ENCODE measurements at regions not wholly inside any gene's neighbourhood (a gene's known extent, or its start where the extent isn't known, plus 50 kb on each side); places are given as distances from the start of the nearest gene placed in this dataset.

GRCh38 chr3:120544361-120544760, 51.8 kb upstream of the NDUFB4 start:
- Histone ChIP-seq H3K4me1 (ENCODE audit: control insufficient read depth, insufficient read depth, low read length) (no peaks in the 10 kb centered on the region), H3K4me3 (ENCODE audit: low read length) (no peak overlapping the region), H3K9ac (ENCODE audit: low read length) (no peak overlapping the region), H3K27ac (ENCODE audit: low read depth, low read length) (no peak overlapping the region), H3K27me3 (ENCODE audit: control insufficient read depth, insufficient read depth, low read length) (no peaks in the 10 kb centered on the region), H3K36me3 (ENCODE audit: control insufficient read depth, insufficient read depth, low read length) (no peaks in the 10 kb centered on the region)

GRCh38 chr3:120536642-120537041, 59.5 kb upstream of the NDUFB4 start:
- Histone ChIP-seq H3K4me3 (ENCODE audit: low read length) (no peak overlapping the region), H3K27me3 (ENCODE audit: control insufficient read depth, insufficient read depth, low read length) (no peaks in the 10 kb centered on the region), H3K27ac (ENCODE audit: low read depth, low read length) (no peak overlapping the region), H3K36me3 (ENCODE audit: control insufficient read depth, insufficient read depth, low read length) (no peaks in the 10 kb centered on the region), H3K9ac (ENCODE audit: low read length) (no peak overlapping the region), H3K4me1 (ENCODE audit: control insufficient read depth, insufficient read depth, low read length) (no peaks in the 10 kb centered on the region)

DNA sequence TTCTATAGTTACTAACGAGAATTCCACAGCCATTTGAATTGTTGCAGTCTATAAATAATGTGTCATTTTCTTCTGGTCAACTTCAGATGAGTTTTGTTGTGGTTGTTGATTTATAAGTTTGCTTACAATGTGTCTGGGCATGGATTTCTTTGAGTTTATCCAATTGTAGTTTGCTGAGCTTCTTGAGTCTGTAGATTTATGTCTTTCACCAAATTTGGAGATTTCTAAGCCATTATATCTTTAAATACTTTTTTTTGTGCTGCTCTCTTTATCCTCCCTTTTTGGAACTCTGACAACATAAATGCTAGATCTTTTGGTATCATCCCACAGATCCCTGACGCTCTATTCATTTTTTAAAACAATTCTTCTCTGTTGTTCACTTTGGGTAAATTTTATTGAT, 63.2 kb upstream of the NDUFB4 start:
- Histone ChIP-seq H3K4me1 (ENCODE audit: control insufficient read depth, insufficient read depth, low read length) (no peaks in the 10 kb centered on the region), H3K36me3 (ENCODE audit: control insufficient read depth, insufficient read depth, low read length) (no peaks in the 10 kb centered on the region), H3K4me3 (ENCODE audit: low read length) (no peak overlapping the region), H3K27me3 (ENCODE audit: control insufficient read depth, insufficient read depth, low read length) (no peaks in the 10 kb centered on the region), H3K27ac (ENCODE audit: low read depth, low read length) (no peak overlapping the region), H3K9ac (ENCODE audit: low read length) (no peak overlapping the region)

- H3K4me1 ChIP-seq (ENCODE audit: control insufficient read depth, insufficient read depth, low read length) = no peaks in the 10 kb centered on the region
- no peaks in the 10 kb centered on the region for H3K36me3 ChIP-seq (ENCODE audit: control insufficient read depth, insufficient read depth, low read length)
- no peak overlapping the region for H3K4me3 ChIP-seq (ENCODE audit: low read length)
- H3K27ac ChIP-seq (ENCODE audit: low read depth, low read length) = no peak overlapping the region
- H3K27me3 ChIP-seq (ENCODE audit: control insufficient read depth, insufficient read depth, low read length) = no peaks in the 10 kb centered on the region
- no peak overlapping the region for H3K9ac ChIP-seq (ENCODE audit: low read length)
Measured at GRCh38 chr3:120528163-120528562, 68.0 kb upstream of the NDUFB4 start.

DNA sequence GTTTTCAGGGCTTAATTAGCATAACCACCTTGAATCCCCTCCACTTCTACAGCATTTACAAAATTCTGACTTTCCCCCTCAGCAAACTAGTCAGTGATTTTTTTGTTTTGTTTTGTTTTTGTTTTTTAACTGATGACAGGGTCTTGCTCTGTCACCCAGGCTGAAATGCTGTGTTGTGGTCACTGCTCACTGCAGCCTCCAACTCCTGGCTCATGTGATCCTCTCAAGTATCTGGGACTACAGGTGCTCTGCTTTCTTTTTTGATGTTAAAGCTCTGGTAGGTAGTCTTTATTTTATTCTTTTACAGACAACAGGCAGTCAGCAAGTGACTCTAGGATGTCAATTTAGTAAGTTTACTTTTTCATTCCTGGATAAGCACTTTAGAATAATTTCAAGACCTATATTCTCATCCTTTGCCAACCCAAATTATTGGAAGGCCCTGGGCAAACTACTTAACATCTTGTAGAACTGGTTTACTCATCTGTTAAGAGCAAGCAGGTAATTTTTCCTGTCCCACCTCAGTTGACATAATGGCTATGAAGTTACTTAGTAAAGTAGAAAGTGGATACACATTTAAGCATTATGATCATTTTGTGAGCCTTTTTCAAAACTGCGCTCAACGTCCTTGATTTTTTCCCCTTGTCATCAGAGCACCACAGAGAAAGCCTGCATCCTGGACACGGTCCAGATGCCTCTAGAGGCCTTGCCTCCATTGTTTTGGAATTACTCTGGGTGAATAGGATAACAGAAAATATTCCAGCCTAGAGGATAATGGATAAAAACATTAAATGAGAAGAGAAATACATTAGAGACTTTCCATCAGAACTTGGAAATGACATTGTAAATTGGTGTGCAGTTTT, 69.9 kb upstream of the NDUFB4 start:
- Histone ChIP-seq H3K4me1 (ENCODE audit: control insufficient read depth, insufficient read depth, low read length) (no peaks in the 10 kb centered on the region), H3K27me3 (ENCODE audit: control insufficient read depth, insufficient read depth, low read length) (no peaks in the 10 kb centered on the region), H3K36me3 (ENCODE audit: control insufficient read depth, insufficient read depth, low read length) (no peaks in the 10 kb centered on the region), H3K4me3 (ENCODE audit: low read length) (no peak overlapping the region), H3K27ac (ENCODE audit: low read depth, low read length) (no peak overlapping the region), H3K9ac (ENCODE audit: low read length) (no peak overlapping the region)

GRCh38 chr3:120524171-120524923, 71.8 kb upstream of the NDUFB4 start:
- Histone ChIP-seq H3K4me3 (ENCODE audit: low read length) (no peak overlapping the region), H3K27me3 (ENCODE audit: control insufficient read depth, insufficient read depth, low read length) (no peaks in the 10 kb centered on the region), H3K9ac (ENCODE audit: low read length) (no peak overlapping the region), H3K36me3 (ENCODE audit: control insufficient read depth, insufficient read depth, low read length) (no peaks in the 10 kb centered on the region), H3K4me1 (ENCODE audit: control insufficient read depth, insufficient read depth, low read length) (no peaks in the 10 kb centered on the region), H3K27ac (ENCODE audit: low read depth, low read length) (no peak overlapping the region)

GRCh38 chr3:120516136-120516535, 65.3 kb upstream of the FSTL1 start:
- Histone ChIP-seq H3K27me3 (ENCODE audit: control insufficient read depth, insufficient read depth, low read length) (no peaks in the 10 kb centered on the region), H3K9ac (ENCODE audit: low read length) (no peak overlapping the region), H3K36me3 (ENCODE audit: control insufficient read depth, insufficient read depth, low read length) (no peaks in the 10 kb centered on the region), H3K4me1 (ENCODE audit: control insufficient read depth, insufficient read depth, low read length) (peaks cover 8% of the 10 kb centered on the region), H3K27ac (ENCODE audit: low read depth, low read length) (no peak overlapping the region), H3K4me3 (ENCODE audit: low read length) (no peak overlapping the region)

DNA sequence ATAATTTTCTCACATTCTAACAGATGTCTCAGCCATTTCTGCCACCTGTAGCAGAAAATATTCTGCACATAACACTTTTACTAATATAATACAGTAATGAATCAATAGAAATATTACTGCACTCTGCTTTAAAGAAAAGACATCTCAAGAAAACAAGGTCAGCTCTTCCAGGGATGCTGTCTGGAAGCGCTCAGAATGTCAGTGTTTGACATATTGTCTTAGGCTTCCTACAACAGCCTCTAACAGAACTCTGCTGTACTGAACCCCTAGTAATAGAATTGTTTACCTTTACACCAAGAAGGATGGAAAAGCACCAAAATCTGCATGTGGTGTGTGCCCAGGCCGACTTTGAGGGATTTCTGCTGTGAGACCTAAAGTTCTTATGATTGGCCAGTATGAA, 61.9 kb upstream of the FSTL1 start:
- H3K27ac ChIP-seq (ENCODE audit: low read depth, low read length) = peak overlapping the region; percentile 34
- no peaks in the 10 kb centered on the region for H3K36me3 ChIP-seq (ENCODE audit: control insufficient read depth, insufficient read depth, low read length)
- no peaks in the 10 kb centered on the region for H3K27me3 ChIP-seq (ENCODE audit: control insufficient read depth, insufficient read depth, low read length)
- no peak overlapping the region for H3K4me3 ChIP-seq (ENCODE audit: low read length)
- H3K4me1 ChIP-seq (ENCODE audit: control insufficient read depth, insufficient read depth, low read length) = peaks cover 8% of the 10 kb centered on the region
- H3K9ac ChIP-seq (ENCODE audit: low read length) = no peak overlapping the region

DNA sequence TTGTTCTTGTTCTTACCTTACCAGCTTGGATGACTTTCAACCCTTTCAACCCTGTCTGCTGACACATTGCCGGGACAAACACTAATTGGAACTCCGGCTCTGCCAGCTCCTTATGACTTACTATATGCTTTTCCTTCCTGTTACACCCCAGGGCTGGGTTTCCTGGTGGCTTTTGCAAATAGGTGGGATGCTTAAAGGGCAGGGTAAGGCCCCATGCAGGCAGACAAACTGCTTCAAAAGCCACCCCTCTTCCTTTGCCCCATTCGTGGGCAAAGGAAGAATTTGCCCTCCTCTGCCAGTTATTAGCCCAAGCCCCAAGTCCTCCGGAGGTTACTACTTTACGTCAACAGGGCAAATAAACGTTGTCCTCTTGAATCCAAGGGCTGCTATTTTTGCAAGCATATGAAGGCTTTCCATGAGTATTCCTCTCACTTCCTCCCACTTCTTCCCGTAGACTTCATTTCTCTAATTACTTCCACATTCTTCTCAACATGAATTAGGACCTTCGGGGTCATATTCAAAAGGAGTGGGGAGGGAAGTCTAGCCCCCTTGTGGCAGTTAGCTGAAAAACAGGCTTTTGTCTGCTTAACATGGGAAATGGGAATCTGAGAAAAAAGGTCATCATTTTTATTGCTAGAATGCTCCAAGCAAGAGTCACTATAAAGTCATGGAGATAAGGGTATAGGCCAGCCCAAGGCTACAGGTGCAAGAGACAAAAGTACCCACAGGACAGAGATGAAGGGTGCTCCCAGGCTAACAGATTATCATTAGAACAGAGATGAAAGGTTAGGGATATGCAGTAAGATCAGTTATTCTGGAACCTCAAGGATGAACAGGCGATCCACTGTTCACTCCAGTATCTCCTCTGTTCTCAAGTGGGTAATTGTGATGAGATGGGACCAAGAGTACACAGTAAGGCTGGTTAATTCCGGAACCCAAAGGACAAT, 56.3 kb upstream of the FSTL1 start:
- Histone ChIP-seq H3K9ac (ENCODE audit: low read length) (no peak overlapping the region), H3K27ac (ENCODE audit: low read depth, low read length) (no peak overlapping the region), H3K27me3 (ENCODE audit: control insufficient read depth, insufficient read depth, low read length) (no peaks in the 10 kb centered on the region), H3K36me3 (ENCODE audit: control insufficient read depth, insufficient read depth, low read length) (no peaks in the 10 kb centered on the region), H3K4me3 (ENCODE audit: low read length) (peak overlapping the region; percentile 15), H3K4me1 (ENCODE audit: control insufficient read depth, insufficient read depth, low read length) (peaks cover 10% of the 10 kb centered on the region)

GRCh38 chr3:120506076-120506827, 55.5 kb upstream of the FSTL1 start:
- H3K4me3 ChIP-seq (ENCODE audit: low read length) = no peak overlapping the region
- no peaks in the 10 kb centered on the region for H3K36me3 ChIP-seq (ENCODE audit: control insufficient read depth, insufficient read depth, low read length)
- no peaks in the 10 kb centered on the region for H3K27me3 ChIP-seq (ENCODE audit: control insufficient read depth, insufficient read depth, low read length)
- H3K27ac ChIP-seq (ENCODE audit: low read depth, low read length) = no peak overlapping the region
- peaks cover 10% of the 10 kb centered on the region for H3K4me1 ChIP-seq (ENCODE audit: control insufficient read depth, insufficient read depth, low read length)
- H3K9ac ChIP-seq (ENCODE audit: low read length) = no peak overlapping the region

GRCh38 chr3:120503727-120504616, 53.2 kb upstream of the FSTL1 start:
- no peaks in the 10 kb centered on the region for H3K27me3 ChIP-seq (ENCODE audit: control insufficient read depth, insufficient read depth, low read length)
- H3K36me3 ChIP-seq (ENCODE audit: control insufficient read depth, insufficient read depth, low read length) = no peaks in the 10 kb centered on the region
- no peak overlapping the region for H3K9ac ChIP-seq (ENCODE audit: low read length)
- H3K27ac ChIP-seq (ENCODE audit: low read depth, low read length) = no peak overlapping the region
- no peak overlapping the region for H3K4me3 ChIP-seq (ENCODE audit: low read length)
- H3K4me1 ChIP-seq (ENCODE audit: control insufficient read depth, insufficient read depth, low read length) = peaks cover 10% of the 10 kb centered on the region
